HEK293T (cell line): ENCODE measurements at regions not wholly inside any gene's neighbourhood (a gene's known extent, or its start where the extent isn't known, plus 50 kb on each side); places are given as distances from the start of the nearest gene placed in this dataset.

Source experiments
- BHLHE40 ChIP-seq: fragments of 450-650 bp; IDR thresholded peaks from 2 replicates; pipeline ENCODE4 v1.6.1; 2016; ENCODE audit warnings: mild to moderate bottlenecking, moderate library complexity, borderline replicate concordance
- FOXA1 ChIP-seq: fragments of 450-650 bp; IDR thresholded peaks from 2 replicates; pipeline ENCODE4 v1.6.1; 2016; ENCODE audit warnings: mild to moderate bottlenecking
- FOXM1 ChIP-seq: fragments of 450-650 bp; IDR thresholded peaks from 2 replicates; pipeline ENCODE4 v1.6.1; 2017; ENCODE audit warnings: mild to moderate bottlenecking, borderline replicate concordance
- NFRKB ChIP-seq: fragments of 450-650 bp; IDR thresholded peaks from 2 replicates; pipeline ENCODE4 v1.6.1; 2016; ENCODE audit warnings: mild to moderate bottlenecking, moderate library complexity
- PKNOX1 ChIP-seq: fragments of 450-650 bp; IDR thresholded peaks from 2 replicates; pipeline ENCODE4 v1.6.1; 2016
- SP1 ChIP-seq: fragments of 450-650 bp; IDR thresholded peaks from 2 replicates; pipeline ENCODE4 v1.6.1; 2017
- ZNF384 ChIP-seq: fragments of 450-650 bp; IDR thresholded peaks from 2 replicates; pipeline ENCODE4 v1.6.1; 2016

GRCh38 chr2:6171294-6171693 is 479.1 kb downstream of the SOX11 start:
- TF ChIP-seq FOXA1 (no peak), NFRKB (no peak), PKNOX1 (no peak), BHLHE40 (no peak), FOXM1 (no peak), SP1 (no peak), ZNF384 (no peak)
